H1 (cell line): ENCODE measurements at regions not wholly inside any gene's neighbourhood (a gene's known extent, or its start where the extent isn't known, plus 50 kb on each side); places are given as distances from the start of the nearest gene placed in this dataset.
A peak's percentile ranks its signal among the peaks of the same experiment; 100 is the strongest.

Experiments
- CTCF ChIA-PET: fragments of 300-600 bp; sonication (Branson Sonifier 250); formaldehyde crosslinking; loops from one replicate; lab custom pipeline; 2021; ENCODE audit not compliant: partially characterized antibody; lab: Charles Lee
- POLR2A ChIA-PET: fragments of 300-600 bp; sonication (Branson Sonifier 250); formaldehyde crosslinking; loops from one replicate; lab custom pipeline; 2021; ENCODE audit warnings: inconsistent platforms; ENCODE audit not compliant: partially characterized antibody; lab: Charles Lee
- DNase-seq, 2 experiments: peaks; one replicate each; pipeline versions ENCODE4 v3.0.0 to v3.0.0-alpha.2; 2010 to 2022; ENCODE audit warnings: low spot score in 2 of 2, low read depth in 1 of 2, mixed read lengths in 1 of 2
- FAIRE-seq: peaks from 2 replicates; lab custom pipeline; 2011; peaks lifted over from hg19 to GRCh38; lab: Jason Lieb, UNC
- H2AFZ ChIP-seq: 2 replicates; pipeline ENCODE4 v1.8.1; 2012; ENCODE audit warnings: low read length, inconsistent platforms
- H2AK5ac ChIP-seq: 2 replicates; pipeline ENCODE4 v1.6.1; 2013; ENCODE audit warnings: low read depth, low read length
- H2BK120ac ChIP-seq: replicated peaks from 2 replicates; pipeline ENCODE3; 2013; ENCODE audit warnings: low read depth, low read length, inconsistent platforms
- H2BK12ac ChIP-seq: 2 replicates; pipeline ENCODE4 v1.6.1; 2013; ENCODE audit warnings: low read depth, low read length
- H2BK15ac ChIP-seq: 2 replicates; pipeline ENCODE4 v1.6.1; 2013; ENCODE audit warnings: low read length
- H2BK20ac ChIP-seq: 2 replicates; pipeline ENCODE4 v1.6.1; 2013; ENCODE audit warnings: low read length
- H2BK5ac ChIP-seq: 2 replicates; pipeline ENCODE4 v1.6.1; 2013; ENCODE audit warnings: low read depth, low read length
- H3K14ac ChIP-seq: 2 replicates; pipeline ENCODE4 v1.6.1; 2013; ENCODE audit warnings: inconsistent platforms; ENCODE audit not compliant: insufficient read length
- H3K18ac ChIP-seq: 2 replicates; pipeline ENCODE4 v1.6.1; 2013; ENCODE audit warnings: low read length; ENCODE audit errors: extremely low read depth
- H3K23ac ChIP-seq: 2 replicates; pipeline ENCODE4 v1.6.1; 2013; ENCODE audit warnings: inconsistent platforms; ENCODE audit not compliant: insufficient read length
- H3K23me2 ChIP-seq: 2 replicates; pipeline ENCODE4 v1.6.1; 2013; ENCODE audit warnings: low read depth, low read length
- H3K27ac ChIP-seq: 2 replicates; pipeline ENCODE4 v1.6.1; 2011; ENCODE audit warnings: low read depth, low read length, inconsistent platforms
- H3K27me3 ChIP-seq, 4 experiments: replicated peaks in 1 of 4; 1 replicate in 1 of 4; 2 replicates in 3 of 4; pipeline versions ENCODE4 v1.6.1 to v1.8.1; 2011 to 2013; ENCODE audit warnings: low read length in 3 of 4, mild to moderate bottlenecking in 3 of 4, inconsistent platforms in 2 of 4, mixed read lengths in 2 of 4, moderate library complexity in 1 of 4; ENCODE audit not compliant: control insufficient read depth in 3 of 4, insufficient read depth in 3 of 4; ENCODE audit errors: extremely low read depth in 1 of 4
- H3K36me3 ChIP-seq, 4 experiments: 2 replicates each; pipeline versions ENCODE4 v1.6.1 to v1.8.1; 2011 to 2013; ENCODE audit warnings: mild to moderate bottlenecking in 4 of 4, low read length in 3 of 4, moderate library complexity in 2 of 4, control low read depth in 1 of 4, inconsistent platforms in 1 of 4; ENCODE audit not compliant: insufficient read depth in 4 of 4, control insufficient read depth in 2 of 4
- H3K4ac ChIP-seq: replicated peaks from 2 replicates; pipeline ENCODE3; 2013; ENCODE audit warnings: low read length, low read depth, mixed read lengths, inconsistent platforms; ENCODE audit not compliant: insufficient read length
- H3K4me1 ChIP-seq, 4 experiments: replicated peaks in 1 of 4; 1 replicate in 1 of 4; 2 replicates in 3 of 4; pipeline versions ENCODE4 v1.6.1 to v1.8.1; 2011 to 2013; ENCODE audit warnings: low read length in 3 of 4, inconsistent platforms in 2 of 4, mixed read lengths in 1 of 4; ENCODE audit not compliant: insufficient read depth in 4 of 4, control insufficient read depth in 3 of 4
- H3K4me2 ChIP-seq, 2 experiments: 2 replicates each; pipeline versions ENCODE4 v1.6.1 to v1.8.1; 2011 to 2013; ENCODE audit warnings: low read depth in 2 of 2, low read length in 2 of 2, control low read depth in 1 of 2, inconsistent platforms in 1 of 2, mild to moderate bottlenecking in 1 of 2; ENCODE audit not compliant: insufficient read depth in 1 of 2
- H3K4me3 ChIP-seq, 4 experiments: fragments of 200-600, 300-600 bp in 1 of 4; sonication (generic), shearing (Covaris generic), sonication (Bioruptor Twin) in 1 of 4; 2 replicates each; pipeline versions ENCODE4 v1.5.1 to v1.8.1; 2011 to 2016; ENCODE audit warnings: low read length in 4 of 4, low read depth in 3 of 4, control low read depth in 2 of 4, inconsistent platforms in 2 of 4, mild to moderate bottlenecking in 2 of 4, mixed read lengths in 1 of 4, moderate library complexity in 1 of 4; ENCODE audit not compliant: insufficient read depth in 2 of 4; ENCODE audit errors: extremely low read depth in 1 of 4
- H3K56ac ChIP-seq: replicated peaks from 2 replicates; pipeline ENCODE3; 2013; ENCODE audit warnings: low read depth, mild to moderate bottlenecking, mixed read lengths, low read length, inconsistent platforms; ENCODE audit not compliant: insufficient read length
- H3K79me1 ChIP-seq: 2 replicates; pipeline ENCODE4 v1.6.1; 2013; ENCODE audit warnings: low read depth, low read length, control low read depth
- H3K79me2 ChIP-seq, 2 experiments: 2 replicates each; pipeline versions ENCODE4 v1.6.1 to v1.8.1; 2012 to 2013; ENCODE audit warnings: low read length in 2 of 2, mild to moderate bottlenecking in 2 of 2, inconsistent platforms in 1 of 2; ENCODE audit not compliant: insufficient read depth in 2 of 2, control insufficient read depth in 1 of 2
- H3K9ac ChIP-seq, 4 experiments: replicated peaks in 1 of 4; 1 replicate in 1 of 4; 2 replicates in 3 of 4; pipeline versions ENCODE4 v1.6.1 to v1.8.1; 2011 to 2013; ENCODE audit warnings: low read depth in 3 of 4, low read length in 3 of 4, control low read depth in 2 of 4, mild to moderate bottlenecking in 2 of 4, moderate library complexity in 2 of 4, inconsistent platforms in 1 of 4; ENCODE audit errors: extremely low read depth in 1 of 4
- H3K9me3 ChIP-seq, 2 experiments: 2 replicates each; pipeline versions ENCODE4 v1.6.1 to v1.8.1; 2012 to 2013; ENCODE audit warnings: mild to moderate bottlenecking in 2 of 2, moderate library complexity in 2 of 2, control low read depth in 1 of 2, inconsistent platforms in 1 of 2, low read depth in 1 of 2, low read length in 1 of 2, mixed read lengths in 1 of 2; ENCODE audit not compliant: insufficient read depth in 2 of 2
- H4K20me1 ChIP-seq, 2 experiments: replicated peaks in 1 of 2; 2 replicates each; pipeline versions ENCODE3 to v1.8.1; 2011 to 2013; ENCODE audit warnings: inconsistent platforms in 2 of 2, low read length in 2 of 2, mild to moderate bottlenecking in 1 of 2; ENCODE audit not compliant: insufficient read depth in 2 of 2, control insufficient read depth in 1 of 2
- H4K5ac ChIP-seq: 2 replicates; pipeline ENCODE4 v1.6.1; 2013; ENCODE audit warnings: low read length, low read depth, mixed read lengths, inconsistent platforms; ENCODE audit not compliant: insufficient read length
- H4K8ac ChIP-seq: 2 replicates; pipeline ENCODE4 v1.8.0; 2013; ENCODE audit warnings: mild to moderate bottlenecking, moderate library complexity, low read length, inconsistent platforms; ENCODE audit not compliant: insufficient read depth; ENCODE audit errors: extremely low read depth
- H4K91ac ChIP-seq: replicated peaks from 2 replicates; pipeline ENCODE3; 2013; ENCODE audit warnings: low read length, mixed read lengths, inconsistent platforms; ENCODE audit not compliant: insufficient read length
- MAFK ChIP-seq: IDR thresholded peaks from 2 replicates; pipeline ENCODE4 v1.6.1; 2012; ENCODE audit warnings: low read depth, mild to moderate bottlenecking, improper control_type of control experiment, low read length
- SAP30 ChIP-seq: fragments of 300-600 bp; sonication (generic); IDR thresholded peaks from 2 replicates; pipeline ENCODE4 v1.7.1; 2012; ENCODE audit warnings: low read length, moderate library complexity, mild to moderate bottlenecking, inconsistent platforms; ENCODE audit not compliant: insufficient read depth, insufficient replicate concordance
- SRF ChIP-seq: IDR thresholded peaks from 2 replicates; pipeline ENCODE4 v1.6.1; 2011; ENCODE audit warnings: mild to moderate bottlenecking, low read depth, low read length, moderate library complexity
- WGBS, 2 experiments: shearing (Covaris generic) in 1 of 2; methylation state at CpG; one replicate each; pipeline versions ENCODE4 v1.1.6 to v1.1.7; 2013 to 2015; ENCODE audit warnings: low lambda C conversion rate in 2 of 2, mixed read lengths in 2 of 2, inconsistent platforms in 1 of 2, low coverage in 1 of 2, missing lambda C conversion rate in 1 of 2; ENCODE audit not compliant: insufficient replicate concordance in 2 of 2, insufficient coverage in 1 of 2, insufficient read length in 1 of 2; ENCODE audit errors: extremely low coverage in 1 of 2, missing lambda C conversion rate in 1 of 2; 5-methylcytosine and 5-hydroxymethylcytosine counted together

GRCh38 chr4:159019356-159019755 is 83.5 kb upstream of the RAPGEF2 start:
- H2BK12ac ChIP-seq, result no peak overlapping the region
- no peak overlapping the region for H4K8ac ChIP-seq
- H3K27me3 ChIP-seq, result no peaks in the 10 kb centered on the region; a peak in 1 of 7 replicates
- H3K23ac ChIP-seq, result no peak overlapping the region
- DNase-seq, result no peak
- WGBS, 2 experiments, result 82% methylated on average over 5 of the region's 5 CpGs; no CpG with 5 or more reads in 1 of the 2 experiments
- no peak overlapping the region for H2AFZ ChIP-seq
- no peak overlapping the region for H3K4me2 ChIP-seq
- H3K27ac ChIP-seq, result no peak overlapping the region
- no peak overlapping the region for H3K18ac ChIP-seq
- H3K79me1 ChIP-seq, result no peaks in the 10 kb centered on the region
- no peak overlapping the region for H2BK120ac ChIP-seq
- no peak overlapping the region for H3K14ac ChIP-seq
- TF ChIP-seq MAFK, result no peak
- TF ChIP-seq SRF, result no peak
- TF ChIP-seq SAP30, result no peak
- TF ChIP-seq, all 59 proteins: peak for 0
- Histone ChIP-seq H4K20me1 (no peaks in the 10 kb centered on the region), H3K79me2 (no peaks in the 10 kb centered on the region), H4K5ac (no peak overlapping the region), H2BK5ac (peak overlapping the region; percentile 0; the same call in 1 of the 2 replicates), H3K56ac (no peak overlapping the region), H3K4me1 (peaks cover 3 to 22% (median 14%) of the 10 kb centered on the region in 4 experiments; a peak in 6 of 7 replicates), H3K23me2 (no peaks in the 10 kb centered on the region), H3K4ac (peak overlapping the region; percentile 61), H4K91ac (peak overlapping the region; percentile 2), H3K9me3 (no peaks in the 10 kb centered on the region), H2BK15ac (no peak overlapping the region), H2BK20ac (peak overlapping the region; percentile 2; the same call in 1 of the 2 replicates), H3K36me3 (no peaks in the 10 kb centered on the region; a peak in 1 of 8 replicates), H3K9ac (no peak overlapping the region), H3K4me3 (no peak overlapping the region), H2AK5ac (no peak overlapping the region)
- no peak for FAIRE-seq
- POLR2A ChIA-PET, result interaction anchor here (0.8 kb wide), 1 partner anchor 17 kb away, joined by 3 read pairs; no protein-coding TSS in a partner anchor
- CTCF ChIA-PET, result interaction anchor here (0.7 to 1.5 kb wide), 5 partner anchors 10 to 184 kb away, joined by 3 read pairs; no protein-coding TSS in a partner anchor
